OCI-LY1 (cell line): ENCODE measurements at regions not wholly inside any gene's neighbourhood (a gene's known extent, or its start where the extent isn't known, plus 50 kb on each side); places are given as distances from the start of the nearest gene placed in this dataset.

Experiments used
- H2AFZ ChIP-seq: fragments of 200-600 bp; sonication (generic), shearing (Covaris generic); 2 replicates; pipeline ENCODE4 v1.6.0; 2014; ENCODE audit warnings: antibody characterized with exemption, mild to moderate bottlenecking, low read length
- H3F3A ChIP-seq: fragments of 200-600 bp; sonication (generic), shearing (Covaris generic); 2 replicates; pipeline ENCODE4 v1.6.0; 2014; ENCODE audit warnings: mild to moderate bottlenecking, antibody characterized with exemption, low read length, moderate library complexity; ENCODE audit not compliant: insufficient read depth
- H3K27ac ChIP-seq: fragments of 200-600 bp; sonication (generic); 2 replicates; pipeline ENCODE4 v1.5.1; 2014; ENCODE audit warnings: low read length, mixed run types, mild to moderate bottlenecking, low read depth; ENCODE audit not compliant: poor library complexity, severe bottlenecking
- H3K27me3 ChIP-seq: fragments of 200-600 bp; sonication (generic); 2 replicates; pipeline ENCODE4 v1.6.0; 2014; ENCODE audit warnings: antibody characterized with exemption, mild to moderate bottlenecking, low read length, moderate library complexity; ENCODE audit not compliant: insufficient read depth
- H3K36me3 ChIP-seq: fragments of 200-600 bp; sonication (generic); 2 replicates; pipeline ENCODE4 v1.6.1; 2014; ENCODE audit warnings: mild to moderate bottlenecking, antibody characterized with exemption, low read length, moderate library complexity, mixed read lengths; ENCODE audit not compliant: insufficient read depth
- H3K4me1 ChIP-seq: fragments of 200-600 bp; sonication (generic); 2 replicates; pipeline ENCODE4 v1.5.1; 2014; ENCODE audit warnings: mild to moderate bottlenecking, low read length, moderate library complexity; ENCODE audit not compliant: insufficient read depth, severe bottlenecking
- H3K4me2 ChIP-seq: fragments of 200-600 bp; sonication (generic), shearing (Covaris generic); 2 replicates; pipeline ENCODE4 v1.6.1; 2014; ENCODE audit warnings: low read length
- H3K4me3 ChIP-seq: fragments of 200-600 bp; sonication (generic); 2 replicates; pipeline ENCODE4 v1.5.1; 2014; ENCODE audit warnings: low read length, low read depth, mild to moderate bottlenecking, mixed read lengths; ENCODE audit not compliant: poor library complexity, severe bottlenecking
- H3K79me2 ChIP-seq: fragments of 200-600 bp; shearing (Covaris generic); 2 replicates; pipeline ENCODE4 v1.6.1; 2016; ENCODE audit warnings: mixed run types, low read length, mixed read lengths; ENCODE audit not compliant: insufficient read depth
- H3K9ac ChIP-seq: fragments of 200-600 bp; sonication (generic), shearing (Covaris generic); 2 replicates; pipeline ENCODE4 v1.6.1; 2014; ENCODE audit warnings: mild to moderate bottlenecking, low read length, mixed read lengths
- H3K9me2 ChIP-seq: fragments of 200-600 bp; sonication (generic), shearing (Covaris generic); 2 replicates; pipeline ENCODE4 v1.6.1; 2014; ENCODE audit warnings: low read depth, mild to moderate bottlenecking, low read length, mixed read lengths
- H3K9me3 ChIP-seq: fragments of 200-600 bp; shearing (Covaris generic); 2 replicates; pipeline ENCODE4 v1.6.1; 2014; ENCODE audit warnings: low read length, mixed read lengths
- H4K20me1 ChIP-seq: fragments of 200-600 bp; sonication (generic), shearing (Covaris generic); 2 replicates; pipeline ENCODE4 v1.6.0; 2016; ENCODE audit warnings: mild to moderate bottlenecking, low read length; ENCODE audit not compliant: insufficient read depth
- EZH2 ChIP-seq: fragments of 200-600 bp; sonication (generic), shearing (Covaris generic); IDR thresholded peaks from 2 replicates; pipeline ENCODE4 v1.8.0; 2017; ENCODE audit warnings: borderline replicate concordance, mixed run types, mild to moderate bottlenecking, antibody characterized with exemption, low read length, moderate library complexity, mixed read lengths
- TF ChIP-seq, protein P1 (sequence below): fragments of 200-600 bp; sonication (generic), shearing (Covaris generic); IDR thresholded peaks from 2 replicates; pipeline ENCODE4 v1.5.1; 2017; ENCODE audit warnings: mild to moderate bottlenecking, antibody characterized with exemption, low read length, moderate library complexity, mixed read lengths

DNA sequence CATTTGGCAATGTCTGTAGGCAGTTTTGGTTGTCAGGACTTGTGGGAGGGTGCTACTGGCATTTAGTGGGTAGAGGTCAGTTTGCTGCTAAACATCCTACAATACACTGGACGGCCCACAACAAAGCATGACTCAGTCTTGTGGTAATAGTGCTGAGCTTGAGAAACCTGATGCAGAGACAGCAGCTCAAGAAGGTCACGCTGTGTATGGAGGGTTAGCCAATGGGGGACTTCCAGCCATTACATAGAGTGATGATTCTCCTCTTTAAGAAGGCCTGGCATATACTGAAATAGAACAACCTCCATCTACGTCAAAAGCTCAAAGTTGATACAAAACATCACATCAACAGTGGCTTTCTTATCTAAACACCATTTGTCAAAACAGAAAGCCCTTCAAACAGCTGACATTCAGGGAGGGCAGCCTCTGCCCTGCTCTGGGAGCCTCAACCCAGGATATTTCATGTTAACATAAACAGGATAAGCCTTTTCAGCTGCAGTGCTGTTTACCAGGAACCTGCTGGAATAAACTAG is 143.0 kb downstream of the GPBP1 start:
- Histone ChIP-seq H3K79me2 (no peaks in the 10 kb centered on the region), H2AFZ (no peak overlapping the region), H3K9ac (no peak overlapping the region), H3F3A (no peaks in the 10 kb centered on the region), H3K27ac (no peak overlapping the region), H3K4me3 (no peak overlapping the region), H3K36me3 (no peaks in the 10 kb centered on the region), H3K4me1 (no peaks in the 10 kb centered on the region), H3K9me3 (no peaks in the 10 kb centered on the region), H4K20me1 (no peaks in the 10 kb centered on the region), H3K27me3 (no peaks in the 10 kb centered on the region; the same call in 1 of the 2 replicates), H3K4me2 (no peak overlapping the region), H3K9me2 (no peaks in the 10 kb centered on the region)
- TF ChIP-seq EZH2, result no peak
- TF ChIP-seq, protein P1, sequence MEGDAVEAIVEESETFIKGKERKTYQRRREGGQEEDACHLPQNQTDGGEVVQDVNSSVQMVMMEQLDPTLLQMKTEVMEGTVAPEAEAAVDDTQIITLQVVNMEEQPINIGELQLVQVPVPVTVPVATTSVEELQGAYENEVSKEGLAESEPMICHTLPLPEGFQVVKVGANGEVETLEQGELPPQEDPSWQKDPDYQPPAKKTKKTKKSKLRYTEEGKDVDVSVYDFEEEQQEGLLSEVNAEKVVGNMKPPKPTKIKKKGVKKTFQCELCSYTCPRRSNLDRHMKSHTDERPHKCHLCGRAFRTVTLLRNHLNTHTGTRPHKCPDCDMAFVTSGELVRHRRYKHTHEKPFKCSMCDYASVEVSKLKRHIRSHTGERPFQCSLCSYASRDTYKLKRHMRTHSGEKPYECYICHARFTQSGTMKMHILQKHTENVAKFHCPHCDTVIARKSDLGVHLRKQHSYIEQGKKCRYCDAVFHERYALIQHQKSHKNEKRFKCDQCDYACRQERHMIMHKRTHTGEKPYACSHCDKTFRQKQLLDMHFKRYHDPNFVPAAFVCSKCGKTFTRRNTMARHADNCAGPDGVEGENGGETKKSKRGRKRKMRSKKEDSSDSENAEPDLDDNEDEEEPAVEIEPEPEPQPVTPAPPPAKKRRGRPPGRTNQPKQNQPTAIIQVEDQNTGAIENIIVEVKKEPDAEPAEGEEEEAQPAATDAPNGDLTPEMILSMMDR, result no peak

DNA sequence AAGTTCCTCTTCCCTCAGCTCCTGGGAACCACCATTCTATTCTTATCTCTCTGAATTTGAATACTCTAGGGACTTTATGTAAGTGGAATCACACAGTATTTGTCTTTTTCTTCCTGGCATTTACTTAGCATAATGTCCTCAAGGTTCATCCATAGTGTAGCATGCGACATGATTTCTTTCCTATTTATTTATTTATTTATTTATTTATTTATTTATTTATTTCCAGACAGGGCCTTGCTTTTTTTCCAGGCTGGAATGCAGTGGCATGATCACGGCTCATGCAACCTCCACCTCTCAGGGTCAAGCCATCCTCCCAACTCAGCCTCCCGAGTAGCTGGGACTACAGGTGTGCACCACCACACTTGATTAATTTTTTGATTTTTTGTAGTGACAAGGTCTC is 142.1 kb downstream of the GPBP1 start:
- no peaks in the 10 kb centered on the region for H3K9me2 ChIP-seq
- no peaks in the 10 kb centered on the region for H3K36me3 ChIP-seq
- no peaks in the 10 kb centered on the region for H3K9me3 ChIP-seq
- no peak overlapping the region for H3K27ac ChIP-seq
- H3K4me3 ChIP-seq, result no peak overlapping the region
- no peaks in the 10 kb centered on the region for H3F3A ChIP-seq
- no peaks in the 10 kb centered on the region for H3K79me2 ChIP-seq
- no peaks in the 10 kb centered on the region for H4K20me1 ChIP-seq
- H3K4me1 ChIP-seq, result no peaks in the 10 kb centered on the region
- H3K9ac ChIP-seq, result no peak overlapping the region
- no peak for TF ChIP-seq EZH2
- TF ChIP-seq, protein P1, result no peak
- no peak overlapping the region for H2AFZ ChIP-seq
- H3K4me2 ChIP-seq, result no peak overlapping the region
- no peaks in the 10 kb centered on the region; the same call in 1 of the 2 replicates for H3K27me3 ChIP-seq
